Testis (tissue), 2 donors: ENCODE measurements at regions not wholly inside any gene's neighbourhood (a gene's known extent, or its start where the extent isn't known, plus 50 kb on each side); places are given as distances from the start of the nearest gene placed in this dataset.
A peak's percentile ranks its signal among the peaks of the same experiment; 100 is the strongest.

Source experiments
- DNase-seq: peaks from one replicate; pipeline ENCODE4 v3.0.0-alpha.2; 2019
- H3K27ac ChIP-seq, 2 donors: fragments of 200-600 bp; sonication (generic); one replicate each; pipeline ENCODE4 v1.5.1; 2019
- H3K27me3 ChIP-seq: fragments of 200-600 bp; sonication (generic); one replicate; pipeline ENCODE4 v1.5.1; 2019
- H3K36me3 ChIP-seq: fragments of 200-600 bp; sonication (generic); one replicate; pipeline ENCODE4 v1.5.1; 2017; ENCODE audit warnings: low read depth; ENCODE audit errors: missing control alignments
- H3K4me1 ChIP-seq: fragments of 200-600 bp; sonication (generic); one replicate; pipeline ENCODE4 v1.5.1; 2019
- H3K4me3 ChIP-seq, 2 donors: fragments of 200-600 bp; sonication (generic); one replicate each; pipeline ENCODE4 v1.5.1; 2017 to 2019
- H3K9me3 ChIP-seq: fragments of 200-600 bp; sonication (generic); one replicate; pipeline ENCODE4 v1.5.1; 2017
- CTCF ChIP-seq, 3 experiments: fragments of 450-650 bp in 2 of 3; fragments of 200-600 bp in 1 of 3; sonication (generic) in 1 of 3; IDR thresholded peaks; one replicate each; pipeline ENCODE4 v1.5.1; 2016 to 2019; ENCODE audit warnings: antibody characterized with exemption in 3 of 3, mild to moderate bottlenecking in 2 of 3, moderate library complexity in 1 of 3
- POLR2A ChIP-seq: fragments of 450-650 bp; IDR thresholded peaks from one replicate; pipeline ENCODE4 v1.6.1; 2017; ENCODE audit warnings: antibody characterized with exemption, mild to moderate bottlenecking, moderate library complexity
- WGBS, 2 donors: methylation state at CpG; one replicate each; pipeline ENCODE4 v1.1.5; 2018; 5-methylcytosine and 5-hydroxymethylcytosine counted together
- intact Hi-C: fragments of 100-400 bp; cut with DNase I; formaldehyde crosslinking; loops from one replicate; pipeline ENCODE4 v1.15.1; 2023; ENCODE audit warnings: low total_unique reads

GRCh38 chr6:11427723-11428245 is 109.8 kb upstream of the TMEM170B start:
- H3K4me1 ChIP-seq, result peaks cover 57% of the 10 kb centered on the region
- no peak for TF ChIP-seq CTCF (IDR thresholded peaks at IDR 0.05)
- TF ChIP-seq POLR2A, result no peak
- H3K4me3 ChIP-seq, result no peak overlapping the region
- WGBS, 2 donors, result 64 to 83% methylated on average over 10 of the region's 10 CpGs
- H3K36me3 ChIP-seq, result no peaks in the 10 kb centered on the region
- DNase-seq, result no peak
- intact Hi-C loops, result no loop called here
- H3K27ac ChIP-seq, result peak overlapping the region; percentile 52 to 71
- H3K9me3 ChIP-seq, result no peaks in the 10 kb centered on the region
- no peaks in the 10 kb centered on the region for H3K27me3 ChIP-seq

GRCh38 chr6:11427091-11427722 is 110.3 kb upstream of the TMEM170B start:
- Histone ChIP-seq H3K9me3 (no peaks in the 10 kb centered on the region), H3K27ac (peak overlapping the region; percentile 52 to 58), H3K4me1 (peaks cover 54% of the 10 kb centered on the region), H3K36me3 (no peaks in the 10 kb centered on the region), H3K4me3 (no peak overlapping the region), H3K27me3 (no peaks in the 10 kb centered on the region)
- no peak for DNase-seq
- intact Hi-C loops, result no loop called here
- TF ChIP-seq CTCF (IDR thresholded peaks at IDR 0.05) (no peak), POLR2A (no peak)
- WGBS, 2 donors, result 84 to 87% methylated on average over 8 to 9 of the region's 9 CpGs

- Histone ChIP-seq H3K9me3 (no peaks in the 10 kb centered on the region), H3K36me3 (no peaks in the 10 kb centered on the region), H3K4me3 (no peak overlapping the region), H3K27me3 (no peaks in the 10 kb centered on the region), H3K27ac (peak overlapping the region in 1 of 2 donors; percentile 58), H3K4me1 (peaks cover 50% of the 10 kb centered on the region)
- TF ChIP-seq POLR2A (no peak), CTCF (IDR thresholded peaks at IDR 0.05) (no peak)
- peak; percentile 89 for DNase-seq
- 42 to 52% methylated on average over 2 of the region's 2 CpGs for WGBS, 2 donors
- intact Hi-C loops, result no loop called here
These were observed 111.0 kb upstream of the TMEM170B start for GRCh38 chr6:11426571-11426970.

GRCh38 chr6:11425876-11426275 is 111.7 kb upstream of the TMEM170B start:
- Histone ChIP-seq H3K4me3 (no peak overlapping the region), H3K36me3 (no peaks in the 10 kb centered on the region), H3K4me1 (peaks cover 48% of the 10 kb centered on the region), H3K27me3 (no peaks in the 10 kb centered on the region), H3K9me3 (no peaks in the 10 kb centered on the region), H3K27ac (peak overlapping the region in 1 of 2 donors; percentile 11)
- TF ChIP-seq CTCF (IDR thresholded peaks at IDR 0.05) (no peak), POLR2A (no peak)
- intact Hi-C loops, result no loop called here
- DNase-seq, result no peak
- WGBS, 2 donors, result 75 to 91% methylated on average over 1 of the region's 1 CpG

- Histone ChIP-seq H3K36me3 (no peaks in the 10 kb centered on the region), H3K27ac (peak overlapping the region in 1 of 2 donors; percentile 11), H3K4me3 (no peak overlapping the region), H3K9me3 (no peaks in the 10 kb centered on the region), H3K27me3 (no peaks in the 10 kb centered on the region), H3K4me1 (peaks cover 48% of the 10 kb centered on the region)
- 73 to 76% methylated on average over 5 of the region's 5 CpGs for WGBS, 2 donors
- no peak for TF ChIP-seq CTCF (IDR thresholded peaks at IDR 0.05)
- no peak for TF ChIP-seq POLR2A
- intact Hi-C loops, result no loop called here
- no peak for DNase-seq
These were observed 112.1 kb upstream of the TMEM170B start for GRCh38 chr6:11425431-11425871.
